Tibial nerve (tissue), 4 donors: ENCODE measurements at regions not wholly inside any gene's neighbourhood (a gene's known extent, or its start where the extent isn't known, plus 50 kb on each side); places are given as distances from the start of the nearest gene placed in this dataset.
A peak's percentile ranks its signal among the peaks of the same experiment; 100 is the strongest.

Source experiments
- DNase-seq, 2 donors: peaks; one replicate each; pipeline ENCODE4 v3.0.0-alpha.2; 2019; ENCODE audit warnings: low spot score in 2 of 2
- H3K27ac ChIP-seq, 4 donors: fragments of 200-600 bp; sonication (generic) in 3 of 4; one replicate each; pipeline ENCODE4 v1.5.1; 2017 to 2019; ENCODE audit warnings: mild to moderate bottlenecking in 1 of 4
- H3K27me3 ChIP-seq, 2 donors: fragments of 200-600 bp; sonication (generic) in 1 of 2; one replicate each; pipeline versions ENCODE4 v1.5.1 to v1.6.0; 2017 to 2019
- H3K36me3 ChIP-seq, 3 donors: fragments of 200-600 bp; sonication (generic); one replicate each; pipeline ENCODE4 v1.5.1; 2018 to 2019
- H3K4me1 ChIP-seq, 4 donors: fragments of 200-600 bp; sonication (generic) in 3 of 4; one replicate each; pipeline ENCODE4 v1.5.1; 2017 to 2019
- H3K4me3 ChIP-seq, 4 donors: fragments of 200-600 bp; sonication (generic) in 3 of 4; one replicate each; pipeline ENCODE4 v1.5.1; 2017 to 2019; ENCODE audit warnings: mild to moderate bottlenecking in 1 of 4, moderate library complexity in 1 of 4
- H3K9me3 ChIP-seq, 4 donors: fragments of 200-600 bp; sonication (generic) in 3 of 4; one replicate each; pipeline ENCODE4 v1.5.1; 2017 to 2019
- EP300 ChIP-seq, 2 donors: sonication (generic); formaldehyde crosslinking; IDR thresholded peaks; one replicate each; pipeline ENCODE4 v1.6.1; 2017; ENCODE audit warnings: antibody characterized with exemption in 2 of 2, mild to moderate bottlenecking in 1 of 2
- POLR2A ChIP-seq, 2 donors: fragments of 450-650 bp; IDR thresholded peaks; one replicate each; pipeline ENCODE4 v1.6.1; 2017; ENCODE audit warnings: antibody characterized with exemption in 2 of 2, mild to moderate bottlenecking in 2 of 2, moderate library complexity in 2 of 2
- WGBS, 2 donors: methylation state at CpG; one replicate each; pipeline ENCODE4 v1.1.5; 2018; 5-methylcytosine and 5-hydroxymethylcytosine counted together
- TF ChIP-seq, protein P1 (sequence below), 5 experiments: fragments of 200-600 bp in 3 of 5; fragments of 450-650 bp in 2 of 5; sonication (generic) in 3 of 5; IDR thresholded peaks; one replicate each; pipeline ENCODE4 v1.5.1; 2016 to 2019; ENCODE audit warnings: antibody characterized with exemption in 5 of 5, mild to moderate bottlenecking in 3 of 5, moderate library complexity in 2 of 5

DNA sequence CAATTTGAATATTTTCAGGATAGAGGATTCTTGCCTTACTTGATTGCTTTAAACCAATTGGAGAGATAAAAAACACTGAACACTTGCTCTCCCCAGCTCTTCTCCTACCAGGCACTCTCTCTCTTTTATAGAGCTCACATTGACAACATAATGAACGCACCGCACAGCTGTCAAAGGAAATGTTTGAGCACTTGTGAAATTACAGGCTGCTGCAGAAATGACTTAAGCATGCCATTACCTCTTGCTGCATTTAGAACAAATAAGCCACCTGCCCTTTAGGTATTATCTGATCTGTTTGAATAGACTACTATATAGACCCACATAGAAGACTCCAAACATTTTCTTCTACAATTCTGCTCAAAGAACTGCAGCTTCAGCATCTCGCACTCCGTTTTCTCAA is 227.7 kb downstream of the C4orf33 start:
- DNase-seq = no peak
- 71 to 79% methylated on average over 4 of the region's 4 CpGs for WGBS, 2 donors
- Histone ChIP-seq H3K4me3 (no peak overlapping the region), H3K9me3 (no peaks in the 10 kb centered on the region), H3K4me1 (peaks cover 0 to 11% (median 0%) of the 10 kb centered on the region in 4 donors), H3K27ac (no peak overlapping the region), H3K36me3 (no peaks in the 10 kb centered on the region), H3K27me3 (no peaks in the 10 kb centered on the region)
- TF ChIP-seq, protein P1, sequence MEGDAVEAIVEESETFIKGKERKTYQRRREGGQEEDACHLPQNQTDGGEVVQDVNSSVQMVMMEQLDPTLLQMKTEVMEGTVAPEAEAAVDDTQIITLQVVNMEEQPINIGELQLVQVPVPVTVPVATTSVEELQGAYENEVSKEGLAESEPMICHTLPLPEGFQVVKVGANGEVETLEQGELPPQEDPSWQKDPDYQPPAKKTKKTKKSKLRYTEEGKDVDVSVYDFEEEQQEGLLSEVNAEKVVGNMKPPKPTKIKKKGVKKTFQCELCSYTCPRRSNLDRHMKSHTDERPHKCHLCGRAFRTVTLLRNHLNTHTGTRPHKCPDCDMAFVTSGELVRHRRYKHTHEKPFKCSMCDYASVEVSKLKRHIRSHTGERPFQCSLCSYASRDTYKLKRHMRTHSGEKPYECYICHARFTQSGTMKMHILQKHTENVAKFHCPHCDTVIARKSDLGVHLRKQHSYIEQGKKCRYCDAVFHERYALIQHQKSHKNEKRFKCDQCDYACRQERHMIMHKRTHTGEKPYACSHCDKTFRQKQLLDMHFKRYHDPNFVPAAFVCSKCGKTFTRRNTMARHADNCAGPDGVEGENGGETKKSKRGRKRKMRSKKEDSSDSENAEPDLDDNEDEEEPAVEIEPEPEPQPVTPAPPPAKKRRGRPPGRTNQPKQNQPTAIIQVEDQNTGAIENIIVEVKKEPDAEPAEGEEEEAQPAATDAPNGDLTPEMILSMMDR (IDR thresholded peaks at IDR 0.05) = no peak
- TF ChIP-seq EP300 (IDR thresholded peaks at IDR 0.05) = no peak
- TF ChIP-seq POLR2A (IDR thresholded peaks at IDR 0.05) = no peak

DNA sequence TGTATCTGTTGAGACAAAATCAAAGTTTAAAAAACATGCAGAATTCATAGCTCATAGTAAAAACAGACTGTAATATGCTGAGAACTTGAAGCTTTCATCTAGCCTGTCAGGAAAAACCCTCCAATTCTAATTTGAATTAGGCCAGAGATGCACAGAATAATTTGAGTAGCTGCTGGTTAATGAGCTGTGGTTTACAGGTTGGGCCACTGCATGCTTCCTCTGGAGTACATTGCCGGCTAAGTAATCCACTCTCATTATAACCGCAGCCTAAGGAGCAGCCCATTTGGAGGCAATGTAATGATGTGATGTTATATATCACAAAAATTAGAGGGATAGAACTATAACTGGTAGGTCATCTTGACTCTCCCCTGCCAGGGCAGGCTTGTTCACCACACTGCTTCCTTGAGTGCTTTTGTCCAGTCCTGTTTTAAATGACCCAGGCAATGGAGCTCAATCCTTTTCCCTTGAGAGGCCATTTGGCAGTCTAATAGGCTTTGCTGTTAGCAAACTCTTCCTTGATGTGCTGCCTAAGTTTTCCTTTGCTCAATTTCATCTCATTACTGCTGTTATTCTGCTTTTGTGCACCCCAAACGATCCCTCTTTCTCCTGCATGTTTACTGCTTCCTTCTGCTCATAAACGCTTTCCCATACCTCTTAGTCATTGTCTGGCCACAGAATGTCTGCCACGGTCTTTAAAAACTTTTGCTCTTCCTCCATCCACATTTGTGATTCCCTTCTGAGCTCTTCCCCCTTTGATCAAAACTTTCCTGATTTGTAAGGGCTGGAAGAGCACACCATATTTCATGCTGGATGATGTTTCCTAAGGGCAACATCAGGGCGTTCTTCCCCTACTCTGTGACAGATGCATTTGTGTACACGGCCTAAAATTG is 230.9 kb downstream of the C4orf33 start:
- H3K27ac ChIP-seq = peak overlapping the region in 2 of 4 donors; percentile 29 to 66
- H3K9me3 ChIP-seq = no peaks in the 10 kb centered on the region
- TF ChIP-seq POLR2A (IDR thresholded peaks at IDR 0.05) (no peak), EP300 (IDR thresholded peaks at IDR 0.05) (no peak)
- TF ChIP-seq, protein P1 (IDR thresholded peaks at IDR 0.05) = no peak
- no peaks in the 10 kb centered on the region for H3K27me3 ChIP-seq
- peaks cover 0 to 11% (median 0%) of the 10 kb centered on the region in 4 donors for H3K4me1 ChIP-seq
- H3K36me3 ChIP-seq = no peaks in the 10 kb centered on the region
- H3K4me3 ChIP-seq = no peak overlapping the region
- WGBS, 2 donors = 35 to 39% methylated on average over 7 of the region's 7 CpGs
- DNase-seq = no peak

DNA sequence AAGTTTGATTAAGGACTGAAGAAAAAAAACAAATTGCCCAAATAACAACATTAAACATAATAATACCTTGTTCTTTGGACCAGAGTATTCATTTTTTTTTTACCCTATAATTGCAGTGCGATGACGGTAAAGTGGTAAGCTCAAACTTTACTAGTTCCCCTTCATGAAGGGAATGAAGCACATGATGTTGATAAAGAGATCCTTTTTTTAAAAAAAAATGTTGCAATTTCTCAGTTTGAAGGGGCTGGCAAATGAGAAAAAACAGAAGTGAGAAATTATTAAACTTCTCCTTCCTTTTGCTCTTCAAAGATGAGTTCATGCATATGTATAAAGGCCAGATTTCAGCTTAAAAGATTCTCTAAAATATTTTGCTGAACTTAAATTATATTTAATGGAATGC is 231.7 kb downstream of the C4orf33 start:
- Histone ChIP-seq H3K36me3 (no peaks in the 10 kb centered on the region), H3K4me1 (peaks cover 0 to 11% (median 0%) of the 10 kb centered on the region in 4 donors)
- WGBS, 2 donors = 81 to 82% methylated on average over 2 of the region's 2 CpGs

DNA sequence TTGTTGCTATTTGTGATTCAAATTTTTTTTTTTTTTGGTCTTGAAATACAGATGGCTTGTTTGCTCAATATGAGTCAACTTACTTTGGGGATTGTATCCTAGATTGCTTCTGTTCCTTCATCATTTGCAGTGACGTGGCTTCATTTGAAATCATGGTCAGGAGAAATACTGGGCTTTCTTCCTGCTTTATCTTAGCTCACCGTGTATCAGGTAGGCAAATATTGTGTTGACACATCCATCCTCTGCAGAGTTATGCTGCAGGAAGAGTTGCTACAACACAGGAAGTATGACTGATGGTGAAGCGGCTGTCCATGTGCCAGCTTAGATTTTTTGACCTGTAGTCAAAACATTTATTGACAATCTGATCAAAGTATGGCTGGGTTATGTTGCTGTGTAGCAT is 232.2 kb downstream of the C4orf33 start:
- no peaks in the 10 kb centered on the region for H3K9me3 ChIP-seq
- H3K4me3 ChIP-seq = no peak overlapping the region
- H3K27me3 ChIP-seq = no peaks in the 10 kb centered on the region
- no peak overlapping the region for H3K27ac ChIP-seq
- TF ChIP-seq POLR2A (IDR thresholded peaks at IDR 0.05) = no peak
- TF ChIP-seq, protein P1 (IDR thresholded peaks at IDR 0.05) = no peak
- no peak for TF ChIP-seq EP300 (IDR thresholded peaks at IDR 0.05)
- no peak for DNase-seq
- WGBS, 2 donors = 75 to 80% methylated on average over 3 of the region's 3 CpGs
- peaks cover 0 to 11% (median 0%) of the 10 kb centered on the region in 4 donors for H3K4me1 ChIP-seq
- no peaks in the 10 kb centered on the region for H3K36me3 ChIP-seq

More for the DNA sequence above, 231.7 kb downstream of the C4orf33 start:
- Histone ChIP-seq H3K27ac (peak overlapping the region in 2 of 4 donors; percentile 27 to 62), H3K4me3 (no peak overlapping the region), H3K9me3 (no peaks in the 10 kb centered on the region), H3K27me3 (no peaks in the 10 kb centered on the region)
- DNase-seq = no peak
- TF ChIP-seq, protein P1 (IDR thresholded peaks at IDR 0.05) = no peak
- TF ChIP-seq EP300 (IDR thresholded peaks at IDR 0.05) (peak in 1 of 2 donors; percentile 10), POLR2A (IDR thresholded peaks at IDR 0.05) (no peak)

DNA sequence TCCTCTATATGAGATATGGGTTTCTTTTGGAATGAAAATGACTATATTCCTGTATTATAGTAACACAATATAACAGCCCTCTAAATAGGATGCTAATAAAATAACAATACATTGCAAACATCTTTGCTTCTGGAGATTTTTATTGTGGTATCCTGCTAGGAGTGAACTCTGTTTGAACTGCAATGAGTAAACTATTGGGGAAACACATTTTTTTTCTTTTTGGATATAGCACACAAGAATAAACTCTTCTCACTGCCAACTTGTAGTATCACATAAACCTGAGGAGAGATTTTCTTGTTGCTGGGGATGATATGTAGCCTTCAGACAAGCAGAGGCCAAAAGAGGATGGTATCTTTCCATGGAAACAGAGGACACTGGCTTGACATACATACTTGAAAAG is 238.2 kb downstream of the C4orf33 start:
- H3K27me3 ChIP-seq = no peaks in the 10 kb centered on the region
- H3K27ac ChIP-seq = no peak overlapping the region
- H3K36me3 ChIP-seq = no peaks in the 10 kb centered on the region
- no peak for DNase-seq
- H3K4me1 ChIP-seq = no peaks in the 10 kb centered on the region
- H3K4me3 ChIP-seq = no peak overlapping the region
- H3K9me3 ChIP-seq = no peaks in the 10 kb centered on the region
- no peak for TF ChIP-seq POLR2A (IDR thresholded peaks at IDR 0.05)
- TF ChIP-seq EP300 (IDR thresholded peaks at IDR 0.05) = no peak
- TF ChIP-seq, protein P1 (IDR thresholded peaks at IDR 0.05) = no peak
